ENCODE measurements at regions not wholly inside any gene's neighbourhood (a gene's known extent, or its start where the extent isn't known, plus 50 kb on each side); places are given as distances from the start of the nearest gene placed in this dataset.

GRCh38 chr18:42201137-42201536 lies 246.1 kb downstream of the PIK3C3 start:
- H3K4me3 ChIP-seq (replicated peaks in 1 of 2; ENCODE audit: low read depth in 2 of 2, low read length in 2 of 2), result no peak overlapping the region
- no peak for DNase-seq (ENCODE audit: low read depth in 2 of 2)
- TF ChIP-seq CTCF (IDR thresholded peaks at IDR 0.05; ENCODE audit: low read depth, low read length), result no peak

- no peak for TF ChIP-seq CTCF (IDR thresholded peaks at IDR 0.05; ENCODE audit: low read depth, low read length)
- no peak overlapping the region for H3K4me3 ChIP-seq (replicated peaks in 1 of 2; ENCODE audit: low read depth in 2 of 2, low read length in 2 of 2)
- no peak for DNase-seq (ENCODE audit: low read depth in 2 of 2)
These were observed 256.2 kb downstream of the PIK3C3 start for GRCh38 chr18:42211201-42211600.

- no peak for TF ChIP-seq CTCF (IDR thresholded peaks at IDR 0.05; ENCODE audit: low read depth, low read length)
- no peak overlapping the region for H3K4me3 ChIP-seq (replicated peaks in 1 of 2; ENCODE audit: low read depth in 2 of 2, low read length in 2 of 2)
- no peak for DNase-seq (ENCODE audit: low read depth in 2 of 2)
These were observed 267.5 kb downstream of the PIK3C3 start for GRCh38 chr18:42222557-42222956.

GRCh38 chr18:42228581-42228980 lies 273.5 kb downstream of the PIK3C3 start:
- TF ChIP-seq CTCF (IDR thresholded peaks at IDR 0.05; ENCODE audit: low read depth, low read length), result no peak
- no peak overlapping the region for H3K4me3 ChIP-seq (replicated peaks in 1 of 2; ENCODE audit: low read depth in 2 of 2, low read length in 2 of 2)

GRCh38 chr18:42229211-42230210 lies 274.5 kb downstream of the PIK3C3 start:
- no peak for DNase-seq (ENCODE audit: low read depth in 2 of 2)
- H3K4me3 ChIP-seq (replicated peaks in 1 of 2; ENCODE audit: low read depth in 2 of 2, low read length in 2 of 2), result no peak overlapping the region
- no peak for TF ChIP-seq CTCF (IDR thresholded peaks at IDR 0.05; ENCODE audit: low read depth, low read length)

More at GRCh38 chr18:42228581-42228980, 273.5 kb downstream of the PIK3C3 start:
- DNase-seq (ENCODE audit: low read depth in 2 of 2), result no peak

GRCh38 chr18:42230636-42231035 lies 275.6 kb downstream of the PIK3C3 start:
- TF ChIP-seq CTCF (IDR thresholded peaks at IDR 0.05; ENCODE audit: low read depth, low read length), result no peak
- no peak for DNase-seq (ENCODE audit: low read depth in 2 of 2)
- H3K4me3 ChIP-seq (replicated peaks in 1 of 2; ENCODE audit: low read depth in 2 of 2, low read length in 2 of 2), result no peak overlapping the region
